ENCODE measurements at regions not wholly inside any gene's neighbourhood (a gene's known extent, or its start where the extent isn't known, plus 50 kb on each side); places are given as distances from the start of the nearest gene placed in this dataset.

- DNase-seq (ENCODE audit: low spot score): no peak
These were observed 79.5 kb downstream of the IRF2BPL start for GRCh38 chr14:76948976-76949375.

- DNase-seq (ENCODE audit: low spot score): no peak
These were observed 80.1 kb downstream of the IRF2BPL start for GRCh38 chr14:76948213-76948947.

- DNase-seq (ENCODE audit: low spot score): no peak
These were observed 80.7 kb downstream of the IRF2BPL start for GRCh38 chr14:76947838-76948184.

- DNase-seq (ENCODE audit: low spot score): peak; percentile 86
These were observed 81.2 kb downstream of the IRF2BPL start for GRCh38 chr14:76947078-76947837.

GRCh38 chr14:76946753-76947077 is 81.8 kb downstream of the IRF2BPL start:
- DNase-seq (ENCODE audit: low spot score): no peak

GRCh38 chr14:76943072-76943471 is 85.4 kb downstream of the IRF2BPL start:
- DNase-seq (ENCODE audit: low spot score): no peak

GRCh38 chr14:76941946-76942805 is 86.3 kb downstream of the IRF2BPL start:
- DNase-seq (ENCODE audit: low spot score): no peak

- DNase-seq (ENCODE audit: low spot score): no peak
These were observed 87.0 kb downstream of the IRF2BPL start for GRCh38 chr14:76941544-76941943.

GRCh38 chr14:76940021-76940760 is 88.3 kb downstream of the IRF2BPL start:
- DNase-seq (ENCODE audit: low spot score): no peak

- DNase-seq (ENCODE audit: low spot score): no peak
These were observed 89.3 kb downstream of the IRF2BPL start for GRCh38 chr14:76939015-76939742.

GRCh38 chr14:76938092-76938500 is 90.4 kb downstream of the IRF2BPL start:
- DNase-seq (ENCODE audit: low spot score): no peak

- DNase-seq (ENCODE audit: low spot score): no peak
These were observed 91.1 kb downstream of the IRF2BPL start for GRCh38 chr14:76937181-76938091.

- no peak for DNase-seq (ENCODE audit: low spot score)
These were observed 92.0 kb downstream of the IRF2BPL start for GRCh38 chr14:76936483-76936882.

GRCh38 chr14:76933515-76933914 is 95.0 kb downstream of the IRF2BPL start:
- DNase-seq (ENCODE audit: low spot score): no peak

- no peak for DNase-seq (ENCODE audit: low spot score)
These were observed 96.7 kb downstream of the IRF2BPL start for GRCh38 chr14:76931631-76932402.

GRCh38 chr14:76930549-76930948 is 98.0 kb downstream of the IRF2BPL start:
- DNase-seq (ENCODE audit: low spot score): no peak

- DNase-seq (ENCODE audit: low spot score): no peak
These were observed 98.6 kb downstream of the IRF2BPL start for GRCh38 chr14:76929927-76930326.

GRCh38 chr14:76927971-76928700 is 100.4 kb downstream of the IRF2BPL start:
- no peak for DNase-seq (ENCODE audit: low spot score)

Data from cerebellar cortex (tissue), 1 donor.